Stimulated activated CD4-positive, alpha-beta T cell treated with anti-CD3 and anti-CD28 coated beads, Interleukin-4, amount 100 ng/mL, for 4 hours (primary cell): ENCODE measurements at regions not wholly inside any gene's neighbourhood (a gene's known extent, or its start where the extent isn't known, plus 50 kb on each side); places are given as distances from the start of the nearest gene placed in this dataset.

Experiments
- DNase-seq, 2 experiments: peaks; one replicate each; pipeline ENCODE4 v3.0.0-alpha.2; 2020

DNA sequence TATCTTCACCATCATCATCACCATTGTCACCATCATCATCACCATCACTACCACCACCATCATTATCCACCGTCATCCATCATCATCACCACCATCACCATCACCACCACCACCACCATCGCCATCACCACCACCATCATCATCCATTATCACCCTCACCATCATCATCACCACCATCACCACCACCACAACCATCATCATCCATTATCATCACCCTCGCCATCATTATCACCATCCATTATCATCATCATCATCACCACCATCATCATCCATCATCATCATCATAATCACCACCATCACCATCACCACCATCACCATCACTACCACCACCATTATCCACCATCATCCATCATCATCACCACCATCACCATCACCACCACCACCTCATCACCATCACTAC, 95.6 kb downstream of the C16orf95 start:
- DNase-seq = no peak

DNA sequence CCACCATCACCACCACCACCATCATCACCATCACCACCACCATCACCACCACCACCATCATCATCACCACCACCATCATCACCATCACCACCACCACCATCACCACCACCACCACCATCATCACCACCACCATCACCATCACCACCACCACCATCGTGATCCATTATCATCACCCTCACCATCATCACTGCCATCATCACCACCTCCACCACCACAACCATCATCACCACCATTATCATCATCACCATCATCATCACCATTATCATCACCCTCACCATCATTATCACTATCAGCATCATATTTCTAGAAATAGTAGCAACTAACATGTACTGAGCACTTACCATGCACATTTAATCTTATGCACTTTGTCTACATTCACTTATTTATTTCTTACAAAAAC, 94.9 kb downstream of the C16orf95 start:
- DNase-seq = no peak

GRCh38 chr16:87223656-87224248, 93.4 kb downstream of the C16orf95 start:
- no peak for DNase-seq

DNA sequence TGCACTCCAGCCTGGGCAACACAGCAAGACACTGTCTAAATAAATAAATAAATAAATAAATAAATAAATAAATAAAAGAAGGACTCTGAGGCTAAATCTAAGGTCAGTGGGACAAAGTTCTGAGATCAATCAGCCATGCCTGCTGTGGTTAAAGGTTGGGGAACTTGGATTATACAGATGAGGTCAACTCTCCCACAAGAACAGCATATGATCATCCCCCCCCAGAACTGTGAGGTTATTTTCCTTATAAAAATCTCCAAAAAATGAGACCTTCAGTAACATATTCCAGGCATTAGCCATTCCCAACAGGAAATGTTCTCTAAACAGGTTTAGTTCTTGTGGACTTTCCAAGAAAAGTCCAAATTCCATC, 90.3 kb downstream of the C16orf95 start:
- DNase-seq = no peak

DNA sequence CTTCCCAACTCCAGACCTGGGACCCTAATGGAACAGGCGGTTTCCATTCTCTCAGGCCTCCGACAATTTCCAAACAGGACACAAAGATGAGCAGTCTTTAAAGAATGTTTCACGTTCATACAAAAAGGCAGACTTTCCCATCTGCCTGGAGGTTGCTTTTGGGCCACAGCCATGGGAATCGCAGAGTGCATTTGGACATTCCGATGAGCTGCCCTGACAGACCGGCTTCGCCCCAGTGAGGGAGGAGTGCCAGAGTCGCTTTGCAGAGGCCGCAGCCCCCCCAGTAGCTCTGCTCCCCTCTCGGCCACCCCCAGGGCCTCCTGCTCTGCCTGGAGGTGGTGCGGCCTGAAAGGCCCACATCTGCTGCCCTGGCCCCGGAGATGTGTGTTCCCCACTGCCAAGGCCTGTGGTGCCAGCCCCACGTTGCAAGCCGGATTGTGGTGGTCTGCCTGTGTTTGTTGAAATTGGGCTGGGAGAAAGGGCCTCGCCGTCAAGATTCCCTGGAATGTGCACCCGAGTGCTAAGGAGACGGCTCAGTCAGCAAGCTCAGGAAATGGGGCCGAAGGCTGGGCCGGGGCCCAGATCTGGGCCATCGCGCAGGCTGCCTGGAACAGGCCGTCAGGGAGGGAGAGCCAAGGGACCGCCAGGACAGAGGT, 89.8 kb downstream of the C16orf95 start:
- DNase-seq = no peak

DNA sequence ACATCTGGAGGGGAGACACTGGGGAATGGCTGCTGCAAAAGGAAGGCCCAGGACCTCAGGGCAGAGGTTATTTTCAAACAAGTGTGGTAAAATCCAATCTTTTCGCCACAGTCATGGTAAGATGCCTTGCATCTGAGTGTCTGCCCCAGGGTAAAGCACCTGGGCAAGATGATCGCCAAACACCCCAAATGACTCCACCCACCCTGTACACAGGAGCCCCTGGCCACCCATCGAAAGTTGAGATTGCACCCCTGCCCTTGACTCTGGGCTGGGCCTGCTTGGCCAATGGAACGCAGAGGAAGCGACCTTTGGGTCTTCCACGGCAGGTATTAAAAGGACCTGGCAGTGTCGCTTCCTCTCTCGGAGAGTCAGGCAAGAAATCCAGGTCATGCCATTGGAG, 88.8 kb downstream of the C16orf95 start:
- no peak for DNase-seq

DNA sequence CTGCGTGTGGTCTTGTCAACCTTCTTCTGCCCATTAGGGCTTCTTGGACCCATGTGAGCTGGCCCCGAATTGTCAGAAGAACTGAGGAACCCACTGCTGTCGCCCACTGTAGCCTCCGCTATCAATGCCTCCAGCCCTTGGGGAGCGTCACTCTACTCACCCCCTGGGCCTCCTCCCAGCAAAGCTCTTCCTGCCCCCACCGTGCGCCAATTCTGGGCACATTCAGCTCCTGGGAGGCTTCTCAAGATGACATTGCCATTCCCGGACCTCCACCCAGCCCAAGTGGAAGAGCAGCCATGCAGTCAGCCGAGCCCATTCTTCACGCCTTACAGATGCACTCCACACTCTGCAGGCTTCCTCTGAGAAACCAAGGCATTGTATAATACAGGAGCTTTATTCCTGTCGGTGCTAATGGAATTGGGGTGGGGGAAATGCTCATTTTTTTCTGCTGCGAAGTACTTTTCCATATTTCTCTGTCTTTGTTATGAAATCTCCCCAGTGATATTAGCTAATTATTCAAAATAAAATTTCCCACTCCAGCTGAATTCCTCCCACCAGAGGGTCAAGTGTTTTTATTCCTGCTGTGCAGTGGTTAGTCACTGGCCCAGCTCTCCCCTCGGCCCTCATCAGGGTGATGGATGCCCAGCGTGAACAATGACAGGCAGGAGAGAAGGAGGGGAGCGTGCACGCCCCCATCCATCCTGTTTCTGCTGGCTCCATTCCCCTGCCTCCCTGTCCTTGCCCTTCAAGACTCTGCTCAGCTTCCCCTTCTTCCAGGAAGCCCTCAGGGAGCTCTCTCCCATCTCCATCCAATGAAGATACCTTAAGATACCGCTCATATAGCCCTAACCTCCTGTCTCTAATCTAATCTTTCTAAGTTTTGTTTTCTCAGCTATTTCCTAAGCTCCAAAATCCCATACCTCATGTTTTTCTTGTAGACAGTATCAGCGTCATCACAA, 87.7 kb downstream of the C16orf95 start:
- no peak for DNase-seq

DNA sequence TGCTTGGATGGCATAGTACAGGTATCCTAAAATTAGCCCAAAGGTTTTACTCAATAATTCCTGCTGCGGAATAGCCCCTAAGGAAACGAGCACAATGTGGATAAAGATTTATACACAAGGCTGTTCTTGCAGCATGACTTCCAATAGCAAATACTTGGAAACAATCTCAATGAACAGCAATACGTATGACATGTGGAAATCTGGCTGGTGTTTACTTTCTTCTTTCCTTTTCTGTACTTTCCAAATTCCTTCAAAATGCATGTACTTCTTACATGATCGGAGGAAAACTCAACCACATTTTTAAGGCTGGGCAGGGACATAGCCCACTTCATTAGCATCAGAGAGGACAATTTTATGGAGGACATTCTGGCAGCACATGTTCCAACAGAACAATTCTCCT, 86.6 kb downstream of the C16orf95 start:
- no peak for DNase-seq

GRCh38 chr16:87231295-87231694, 85.9 kb downstream of the C16orf95 start:
- no peak for DNase-seq

DNA sequence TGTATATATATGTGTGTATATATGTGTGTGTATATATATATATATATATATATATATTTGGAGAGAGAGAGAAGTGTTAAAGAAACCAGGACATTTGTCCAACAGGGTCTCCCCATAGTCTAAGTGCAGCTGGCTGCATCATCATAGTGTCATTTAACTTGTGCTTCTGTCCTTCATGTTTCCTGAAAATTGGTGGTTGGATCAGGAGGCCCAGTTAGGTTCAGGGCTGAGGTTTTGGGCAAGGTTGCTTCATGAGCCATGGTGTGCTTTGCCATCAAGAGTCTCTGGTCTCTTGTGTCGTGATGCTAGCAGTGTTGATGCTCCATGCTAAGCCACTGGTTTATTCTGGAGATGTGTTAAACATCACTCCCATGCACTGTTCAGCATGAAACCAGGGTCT, 85.3 kb downstream of the C16orf95 start:
- DNase-seq = no peak

DNA sequence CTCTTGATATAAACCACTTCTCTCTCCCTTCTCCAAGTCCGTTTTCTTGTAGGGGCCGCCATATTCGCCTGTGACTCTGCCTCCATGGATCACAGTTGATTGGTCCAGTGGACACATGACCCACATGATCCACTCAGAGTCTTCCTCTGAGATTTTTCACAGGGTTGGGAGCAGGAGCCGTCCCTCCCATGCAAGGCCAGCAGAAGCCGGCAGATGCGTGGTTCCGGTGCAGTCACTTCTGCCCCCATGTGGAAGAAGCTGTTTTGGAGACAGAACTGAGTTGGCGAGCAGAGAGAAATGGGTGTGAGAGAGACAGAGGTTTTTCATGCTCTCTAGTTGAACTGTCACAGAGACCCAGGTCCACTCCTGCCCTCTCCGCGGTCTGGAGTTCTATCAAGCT, 83.3 kb downstream of the C16orf95 start:
- DNase-seq = no peak

GRCh38 chr16:87234601-87235000, 82.6 kb downstream of the C16orf95 start:
- DNase-seq = no peak

- no peak for DNase-seq
Measured at GRCh38 chr16:87235810-87236515, 81.2 kb downstream of the C16orf95 start.

- no peak for DNase-seq
Measured at GRCh38 chr16:87236516-87237115, 80.6 kb downstream of the C16orf95 start.

- DNase-seq = no peak
Measured at GRCh38 chr16:87238361-87238715, 78.9 kb downstream of the C16orf95 start.

DNA sequence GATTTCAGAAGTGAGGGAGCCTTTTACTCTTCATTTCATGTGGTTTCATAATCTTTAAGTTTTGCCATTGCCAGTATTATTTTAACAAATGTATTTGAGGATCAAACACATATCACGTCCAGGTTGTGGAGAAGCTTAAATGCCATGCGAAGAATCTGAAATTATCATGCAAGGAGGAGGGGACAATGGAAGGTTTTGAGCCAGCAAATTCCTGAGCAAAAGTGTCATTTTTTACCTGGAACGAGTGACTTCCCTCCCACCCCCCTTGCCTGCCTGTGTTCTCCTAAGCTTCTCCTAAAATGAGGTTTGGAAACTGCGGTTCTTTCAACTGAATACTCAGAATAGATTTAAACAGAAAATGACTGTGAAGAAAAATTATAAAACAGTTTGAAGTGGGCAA, 77.6 kb downstream of the C16orf95 start:
- no peak for DNase-seq

- no peak for DNase-seq
Measured at GRCh38 chr16:87240211-87241136, 76.7 kb downstream of the C16orf95 start.

DNA sequence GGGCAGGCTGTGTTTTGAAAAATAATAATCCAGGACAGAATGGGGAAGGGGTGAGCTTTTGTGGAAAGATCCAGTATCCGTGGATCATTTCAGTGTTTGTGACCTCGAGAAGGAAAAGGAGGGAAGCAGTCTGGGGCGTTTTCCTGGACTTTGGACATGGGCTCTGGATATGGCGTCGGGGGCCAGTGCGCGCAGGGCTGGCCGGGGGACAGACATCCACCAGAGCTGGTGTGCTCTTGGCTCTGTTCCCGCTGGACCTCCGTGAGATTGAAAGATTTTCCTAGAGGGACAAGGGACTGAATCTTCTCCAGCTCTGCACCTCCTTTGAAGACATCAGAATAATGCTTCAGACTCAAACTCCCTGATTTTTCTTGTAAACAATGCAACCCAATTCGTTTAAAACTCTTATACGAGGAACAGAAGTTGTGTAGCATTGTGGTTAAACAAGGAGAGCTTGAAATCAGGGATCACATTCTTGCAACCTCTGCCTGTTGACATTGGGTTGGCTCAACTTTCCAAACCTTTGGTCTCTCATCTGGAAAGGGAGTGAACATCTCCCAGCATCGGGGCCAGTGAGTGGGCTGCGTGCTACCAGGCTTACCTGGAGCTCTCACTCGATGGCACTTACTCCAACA, 75.9 kb downstream of the C16orf95 start:
- DNase-seq = no peak

DNA sequence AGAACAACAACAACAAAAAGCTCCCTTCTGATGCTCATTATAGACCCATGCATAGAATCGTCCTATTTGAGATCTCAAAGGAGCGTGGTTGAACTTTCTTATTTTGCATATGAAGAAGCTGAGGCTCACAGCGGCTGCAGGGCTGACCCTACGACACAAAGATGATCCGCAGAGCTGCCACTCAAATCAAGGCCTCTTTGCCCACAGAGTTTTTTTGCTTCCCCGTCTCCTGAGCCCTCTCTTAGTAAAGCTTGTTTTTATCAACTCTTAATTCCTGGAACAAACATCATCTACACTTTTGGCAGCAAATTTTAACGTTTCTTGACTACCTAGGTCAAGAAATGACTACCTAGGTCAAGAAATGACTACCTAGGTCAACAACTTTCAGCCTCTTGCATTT, 73.7 kb downstream of the C16orf95 start:
- no peak for DNase-seq

DNA sequence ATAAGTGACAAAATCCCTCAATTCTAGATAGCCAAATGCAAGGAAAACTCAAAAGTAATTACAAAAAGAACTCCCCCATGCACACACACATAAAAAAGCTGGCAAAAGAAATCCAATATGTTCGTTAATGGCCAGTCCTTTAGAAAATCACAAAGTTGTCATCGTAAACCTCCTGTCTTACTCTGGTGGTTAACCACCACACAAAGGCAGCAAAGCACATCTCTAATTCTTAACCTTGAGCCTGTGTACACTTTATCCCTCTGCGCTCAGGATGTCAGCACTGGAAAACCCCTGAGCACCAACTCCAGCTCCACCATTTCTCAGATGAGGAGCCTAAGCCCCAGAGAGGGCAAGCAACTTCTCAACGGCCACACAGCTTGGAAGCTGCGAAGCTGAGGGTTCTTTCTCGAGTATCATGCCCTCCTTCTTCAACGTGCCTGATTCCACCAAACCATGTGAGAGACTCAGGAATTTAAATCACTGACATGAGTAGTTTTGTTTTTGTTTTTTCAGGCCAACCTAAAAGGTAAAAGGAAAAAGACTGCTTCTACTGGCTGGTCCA, 72.5 kb downstream of the C16orf95 start:
- no peak for DNase-seq

GRCh38 chr16:87245511-87245910, 71.7 kb downstream of the C16orf95 start:
- no peak for DNase-seq
